ENCODE measurements at regions not wholly inside any gene's neighbourhood (a gene's known extent, or its start where the extent isn't known, plus 50 kb on each side); places are given as distances from the start of the nearest gene placed in this dataset.

DNA sequence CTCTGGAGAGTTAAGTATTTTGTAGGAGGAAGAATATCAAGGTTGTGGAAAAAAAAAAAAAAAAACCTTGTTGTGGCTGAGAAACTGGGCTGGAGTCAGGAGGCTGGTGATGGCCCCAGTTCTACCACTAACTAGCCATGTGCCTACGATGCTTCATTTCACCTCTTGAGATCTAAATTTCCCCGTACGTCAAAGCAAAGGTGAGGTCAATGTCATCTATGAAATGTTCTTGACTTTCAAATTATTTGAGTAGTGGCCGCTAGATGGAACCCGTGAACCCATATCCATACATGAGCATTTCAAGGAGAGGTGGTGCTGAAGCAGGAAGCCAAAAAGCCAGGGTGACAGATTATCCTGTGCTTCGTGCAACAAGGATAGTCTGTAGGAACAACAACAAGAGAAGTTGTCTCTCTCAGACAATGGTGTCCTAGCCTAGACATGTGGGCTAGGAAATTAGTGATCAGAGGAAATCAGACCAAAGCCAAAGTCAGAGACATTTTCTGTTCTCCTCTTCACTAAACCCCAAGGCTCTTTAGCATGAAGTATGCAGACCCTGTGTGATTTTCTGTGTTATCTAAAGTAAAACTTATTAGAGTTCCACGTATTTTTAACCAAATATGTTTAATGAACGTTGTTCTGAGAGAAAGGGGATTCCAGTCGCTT is 95.5 kb upstream of the ETV6 start:
- no peak overlapping the region for H3K4me3 ChIP-seq (ENCODE audit: low read depth, low read length)
- peak; percentile 61 for DNase-seq (ENCODE audit: low read depth, low spot score)
- peak; percentile 66 for TF ChIP-seq CTCF (IDR thresholded peaks at IDR 0.05; ENCODE audit: low read depth, low read length)
- in situ Hi-C loops (cut with HindIII; ENCODE audit: low sequenced_read_pairs): no loop called here

GRCh38 chr12:11555195-11555594 is 94.3 kb upstream of the ETV6 start:
- no peak for TF ChIP-seq CTCF (IDR thresholded peaks at IDR 0.05; ENCODE audit: low read depth, low read length)
- no peak for DNase-seq (ENCODE audit: low read depth, low spot score)
- in situ Hi-C loops (cut with HindIII; ENCODE audit: low sequenced_read_pairs): no loop called here

GRCh38 chr12:11555743-11556625 is 93.5 kb upstream of the ETV6 start:
- no peak overlapping the region for H3K4me3 ChIP-seq (ENCODE audit: low read depth, low read length)
- in situ Hi-C loops (cut with HindIII; ENCODE audit: low sequenced_read_pairs): no loop called here
- no peak for DNase-seq (ENCODE audit: low read depth, low spot score)
- no peak for TF ChIP-seq CTCF (IDR thresholded peaks at IDR 0.05; ENCODE audit: low read depth, low read length)

More at GRCh38 chr12:11555195-11555594, 94.3 kb upstream of the ETV6 start:
- H3K4me3 ChIP-seq (ENCODE audit: low read depth, low read length): no peak overlapping the region

- H3K4me3 ChIP-seq (ENCODE audit: low read depth, low read length): no peak overlapping the region
- no peak for DNase-seq (ENCODE audit: low read depth, low spot score)
- in situ Hi-C loops (cut with HindIII; ENCODE audit: low sequenced_read_pairs): no loop called here
- no peak for TF ChIP-seq CTCF (IDR thresholded peaks at IDR 0.05; ENCODE audit: low read depth, low read length)
Measured at GRCh38 chr12:11556682-11557081, 92.8 kb upstream of the ETV6 start.

- no peak for TF ChIP-seq CTCF (IDR thresholded peaks at IDR 0.05; ENCODE audit: low read depth, low read length)
- no peak overlapping the region for H3K4me3 ChIP-seq (ENCODE audit: low read depth, low read length)
- in situ Hi-C loops (cut with HindIII; ENCODE audit: low sequenced_read_pairs): no loop called here
- no peak for DNase-seq (ENCODE audit: low read depth, low spot score)
Measured at GRCh38 chr12:11559626-11560340, 89.7 kb upstream of the ETV6 start.

DNA sequence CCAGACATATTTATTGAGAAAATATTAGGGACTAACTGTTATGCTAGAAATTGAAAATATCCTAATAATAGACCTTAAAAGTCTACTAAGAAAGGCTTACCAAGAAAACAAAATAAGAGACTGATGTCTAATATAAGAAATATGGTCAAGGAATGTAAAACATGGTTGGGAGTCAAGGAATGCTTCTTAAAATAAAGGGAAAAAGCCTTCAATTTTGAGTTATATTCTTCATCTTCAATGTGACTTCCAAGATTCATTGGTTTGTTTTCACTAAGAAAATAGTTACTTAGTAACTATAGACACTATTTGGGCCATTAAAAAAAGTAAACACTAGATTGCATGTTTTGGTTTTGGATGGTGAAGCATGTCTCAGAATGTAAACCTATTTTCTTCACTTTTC is 88.1 kb upstream of the ETV6 start:
- no peak for DNase-seq (ENCODE audit: low read depth, low spot score)
- in situ Hi-C loops (cut with HindIII; ENCODE audit: low sequenced_read_pairs): no loop called here
- TF ChIP-seq CTCF (IDR thresholded peaks at IDR 0.05; ENCODE audit: low read depth, low read length): no peak
- H3K4me3 ChIP-seq (ENCODE audit: low read depth, low read length): no peak overlapping the region
